ENCODE measurements at regions not wholly inside any gene's neighbourhood (a gene's known extent, or its start where the extent isn't known, plus 50 kb on each side); places are given as distances from the start of the nearest gene placed in this dataset.

DNA sequence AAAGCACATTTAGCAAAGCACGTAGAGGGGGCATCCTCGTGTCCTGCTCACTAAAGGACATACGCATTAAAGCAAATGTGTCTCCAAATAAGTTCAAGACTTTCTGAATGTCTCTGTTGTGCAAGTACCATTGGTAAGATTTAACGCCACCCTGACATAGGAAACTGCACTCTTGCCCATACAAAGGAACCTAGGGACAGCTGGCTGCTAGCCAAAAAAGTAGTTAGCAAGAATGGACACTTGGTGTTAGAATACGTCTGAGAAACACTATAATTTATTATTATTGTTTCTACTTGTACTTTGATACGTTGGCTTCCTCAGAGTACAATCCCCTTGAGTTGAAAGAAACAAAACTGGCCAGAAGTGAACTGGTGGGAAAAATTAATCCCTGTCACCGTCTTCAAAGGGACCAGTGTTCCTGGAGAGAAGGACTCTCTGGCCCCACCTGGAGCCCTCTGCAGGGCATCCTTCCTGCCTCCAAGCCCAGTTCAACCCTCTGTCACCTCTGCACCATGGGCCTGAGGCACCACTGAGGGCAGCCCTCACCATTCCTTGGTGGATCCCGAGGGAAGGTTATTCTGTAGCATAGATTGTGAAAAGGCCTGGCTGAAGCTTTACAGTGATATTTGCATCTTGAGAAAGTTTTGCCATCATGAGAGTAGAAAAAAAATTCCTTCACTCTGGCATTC is 51.4 kb upstream of the APCDD1 start:
- in situ Hi-C loops (cut with MboI; ENCODE audit: low sequenced_read_pairs, unreplicated experiment) = no loop called here

GRCh38 chr18:10403708-10404107 is 50.7 kb upstream of the APCDD1 start:
- in situ Hi-C loops (cut with MboI; ENCODE audit: low sequenced_read_pairs, unreplicated experiment) = no loop called here
- DNase-seq (ENCODE audit: low spot score) = no peak
- TF ChIP-seq, protein P1, sequence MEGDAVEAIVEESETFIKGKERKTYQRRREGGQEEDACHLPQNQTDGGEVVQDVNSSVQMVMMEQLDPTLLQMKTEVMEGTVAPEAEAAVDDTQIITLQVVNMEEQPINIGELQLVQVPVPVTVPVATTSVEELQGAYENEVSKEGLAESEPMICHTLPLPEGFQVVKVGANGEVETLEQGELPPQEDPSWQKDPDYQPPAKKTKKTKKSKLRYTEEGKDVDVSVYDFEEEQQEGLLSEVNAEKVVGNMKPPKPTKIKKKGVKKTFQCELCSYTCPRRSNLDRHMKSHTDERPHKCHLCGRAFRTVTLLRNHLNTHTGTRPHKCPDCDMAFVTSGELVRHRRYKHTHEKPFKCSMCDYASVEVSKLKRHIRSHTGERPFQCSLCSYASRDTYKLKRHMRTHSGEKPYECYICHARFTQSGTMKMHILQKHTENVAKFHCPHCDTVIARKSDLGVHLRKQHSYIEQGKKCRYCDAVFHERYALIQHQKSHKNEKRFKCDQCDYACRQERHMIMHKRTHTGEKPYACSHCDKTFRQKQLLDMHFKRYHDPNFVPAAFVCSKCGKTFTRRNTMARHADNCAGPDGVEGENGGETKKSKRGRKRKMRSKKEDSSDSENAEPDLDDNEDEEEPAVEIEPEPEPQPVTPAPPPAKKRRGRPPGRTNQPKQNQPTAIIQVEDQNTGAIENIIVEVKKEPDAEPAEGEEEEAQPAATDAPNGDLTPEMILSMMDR (IDR thresholded peaks at IDR 0.05; ENCODE audit: borderline replicate concordance, control extremely low read depth, extremely low read depth, insufficient read depth, missing control alignments) = no peak

More for the DNA sequence above, 51.4 kb upstream of the APCDD1 start:
- DNase-seq (ENCODE audit: low spot score) = no peak
- TF ChIP-seq, protein P1 (IDR thresholded peaks at IDR 0.05; ENCODE audit: borderline replicate concordance, control extremely low read depth, extremely low read depth, insufficient read depth, missing control alignments) = no peak

- in situ Hi-C loops (cut with MboI; ENCODE audit: low sequenced_read_pairs, unreplicated experiment) = no loop called here
- no peak for DNase-seq (ENCODE audit: low spot score)
- TF ChIP-seq, protein P1 (IDR thresholded peaks at IDR 0.05; ENCODE audit: borderline replicate concordance, control extremely low read depth, extremely low read depth, insufficient read depth, missing control alignments) = no peak
Observed at GRCh38 chr18:10404168-10404567, 50.3 kb upstream of the APCDD1 start.
